H1 (cell line): ENCODE measurements at regions not wholly inside any gene's neighbourhood (a gene's known extent, or its start where the extent isn't known, plus 50 kb on each side); places are given as distances from the start of the nearest gene placed in this dataset.

Source experiments
- ASH2L ChIP-seq: fragments of 200-600, 300-600 bp; sonication (generic); IDR thresholded peaks from one replicate; pipeline ENCODE4 v1.7.1; 2017; ENCODE audit warnings: low read length
- GABPA ChIP-seq: IDR thresholded peaks from 2 replicates; pipeline ENCODE4 v1.6.1; 2011; ENCODE audit warnings: mild to moderate bottlenecking, low read length, moderate library complexity, borderline replicate concordance; ENCODE audit not compliant: insufficient read depth
- JUN ChIP-seq: IDR thresholded peaks from 2 replicates; pipeline ENCODE4 v1.6.1; 2011; ENCODE audit warnings: low read depth, mild to moderate bottlenecking, improper control_type of control experiment, low read length
- RAD21 ChIP-seq, 2 experiments: IDR thresholded peaks in 1 of 2; conservative IDR thresholded peaks in 1 of 2; 2 replicates each; pipeline ENCODE4 v1.6.1; 2011; ENCODE audit warnings: low read depth in 2 of 2, low read length in 2 of 2, improper control_type of control experiment in 1 of 2, inconsistent platforms in 1 of 2, mild to moderate bottlenecking in 1 of 2, moderate library complexity in 1 of 2
- SUZ12 ChIP-seq: fragments of 200-600 bp; sonication (generic); IDR thresholded peaks from 2 replicates; pipeline ENCODE4 v1.6.1; 2012; ENCODE audit warnings: mild to moderate bottlenecking, inconsistent platforms, low read length, moderate library complexity, mixed read lengths
- TAF1 ChIP-seq: IDR thresholded peaks from 2 replicates; pipeline ENCODE4 v1.6.1; 2011; ENCODE audit warnings: mild to moderate bottlenecking, low read depth, low read length
- TBP ChIP-seq: IDR thresholded peaks from 2 replicates; pipeline ENCODE4 v1.6.1; 2011; ENCODE audit warnings: low read depth, low read length, improper control_type of control experiment

DNA sequence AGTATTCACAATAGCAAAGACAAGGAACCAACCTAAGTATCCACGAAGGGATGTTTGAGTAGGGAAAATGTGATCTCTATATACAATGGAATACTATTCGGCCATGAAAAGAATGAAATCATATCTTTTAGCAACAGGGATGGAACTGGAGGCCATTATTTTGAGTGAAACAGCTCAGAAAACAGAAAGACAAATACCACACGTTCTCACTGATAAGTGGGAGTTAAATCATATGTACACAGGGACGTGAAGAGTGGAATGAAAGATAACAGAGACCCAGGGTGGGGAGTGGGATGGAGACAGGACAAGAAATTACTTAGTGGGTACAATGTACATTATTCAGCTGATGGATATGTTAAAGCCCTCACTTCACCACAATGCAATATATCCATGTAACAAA lies 1012.7 kb downstream of the TBC1D22A start (continued):
- TF ChIP-seq RAD21 (IDR thresholded peaks at IDR 0.05 in 1 of 2, conservative IDR thresholded peaks at IDR 0.05 in 1 of 2; ENCODE audit: low read depth in 2 of 2, low read length in 2 of 2): no peak
- no peak for TF ChIP-seq TAF1
- no peak for TF ChIP-seq SUZ12
- no peak for TF ChIP-seq TBP
- TF ChIP-seq ASH2L: no peak
- no peak for TF ChIP-seq JUN
- TF ChIP-seq GABPA: no peak
